ENCODE measurements at regions not wholly inside any gene's neighbourhood (a gene's known extent, or its start where the extent isn't known, plus 50 kb on each side); places are given as distances from the start of the nearest gene placed in this dataset.

GRCh38 chr4:166585491-166585890 lies 648.8 kb downstream of the SPOCK3 start:
- TF ChIP-seq CTCF (conservative IDR thresholded peaks at IDR 0.05; ENCODE audit: low read depth, low read length): no peak
- TF ChIP-seq RFX5 (IDR thresholded peaks at IDR 0.05; ENCODE audit: low read depth, low read length): no peak
- TF ChIP-seq RAD21 (IDR thresholded peaks at IDR 0.05; ENCODE audit: low read length): no peak
- TF ChIP-seq POLR2A (IDR thresholded peaks at IDR 0.05; ENCODE audit: low read depth, low read length): no peak
- no peak for TF ChIP-seq CEBPB (IDR thresholded peaks at IDR 0.05; ENCODE audit: low read depth, low read length)
- no peak for TF ChIP-seq FOS (IDR thresholded peaks at IDR 0.05; ENCODE audit: low read depth, low read length)
- no peak for TF ChIP-seq BHLHE40 (IDR thresholded peaks at IDR 0.05; ENCODE audit: low read depth, low read length)
- TF ChIP-seq SMC3 (IDR thresholded peaks at IDR 0.05; ENCODE audit: low read depth, low read length): no peak
- no peak for TF ChIP-seq MXI1 (IDR thresholded peaks at IDR 0.05; ENCODE audit: borderline replicate concordance, low read depth, low read length)

All from IMR-90 (cell line).